ENCODE measurements at regions not wholly inside any gene's neighbourhood (a gene's known extent, or its start where the extent isn't known, plus 50 kb on each side); places are given as distances from the start of the nearest gene placed in this dataset.

DNA sequence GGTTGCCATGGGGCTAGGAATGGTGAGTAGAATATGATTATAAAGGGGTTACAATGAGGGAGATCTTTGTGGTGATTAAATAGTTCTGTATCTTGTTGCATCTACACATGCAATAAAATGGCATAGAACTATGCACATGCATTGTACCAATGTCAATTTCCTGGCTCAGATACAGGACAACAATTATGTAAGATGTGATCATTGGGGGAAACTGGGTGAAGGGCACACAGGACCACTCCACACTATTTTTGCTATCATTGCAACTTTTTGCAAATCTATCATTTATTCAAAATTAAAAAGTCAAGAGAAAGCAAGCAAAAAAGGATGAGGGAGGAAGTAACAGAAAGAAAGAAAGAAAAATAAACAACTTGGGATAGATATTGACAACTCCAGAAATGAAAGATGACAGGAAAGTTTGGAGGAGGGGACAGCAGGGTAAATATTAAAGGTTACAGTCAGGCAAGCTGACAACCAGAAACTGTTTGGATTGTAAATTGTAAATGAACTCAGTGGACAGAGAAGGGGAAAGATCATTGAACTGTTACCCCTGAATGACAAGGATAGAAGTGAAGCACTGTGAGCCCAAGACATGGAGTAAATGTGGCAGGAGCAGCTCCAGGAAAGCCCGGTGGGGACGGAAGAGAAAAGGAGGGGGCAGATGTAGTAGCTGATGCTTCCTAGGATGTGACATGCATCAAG lies 499.6 kb upstream of the JARID2 start:
- no peak for TF ChIP-seq CTCF (IDR thresholded peaks at IDR 0.05; ENCODE audit: control extremely low read depth, extremely low read depth)
- H3K4me3 ChIP-seq = no peak overlapping the region
- H3K36me3 ChIP-seq (ENCODE audit: control insufficient read depth in 4 of 4, insufficient read depth in 4 of 4, low read length in 4 of 4) = no peaks in the 10 kb centered on the region
- WGBS, 2 donors = 73 to 84% methylated on average over 2 of the region's 2 CpGs
- H3K9ac ChIP-seq (ENCODE audit: insufficient read depth in 1 of 2, low read length in 2 of 2) = no peak overlapping the region
- peaks cover 0 to 4% (median 0%) of the 10 kb centered on the region in 4 donors for H3K9me3 ChIP-seq (ENCODE audit: control insufficient read depth in 4 of 4, insufficient read depth in 3 of 4, low read length in 3 of 4)
- H3K27ac ChIP-seq (ENCODE audit: low read depth in 1 of 2, low read length in 1 of 2) = no peak overlapping the region
- DNase-seq (no peak), ATAC-seq (ENCODE audit: insufficient read depth, low FRiP score) (no peak)
- no peaks in the 10 kb centered on the region for H3K27me3 ChIP-seq (ENCODE audit: control insufficient read depth in 3 of 3, insufficient read depth in 3 of 3, low read length in 2 of 3)
- no peaks in the 10 kb centered on the region for H3K4me1 ChIP-seq (ENCODE audit: control insufficient read depth in 5 of 5, insufficient read depth in 5 of 5, low read length in 5 of 5)

DNA sequence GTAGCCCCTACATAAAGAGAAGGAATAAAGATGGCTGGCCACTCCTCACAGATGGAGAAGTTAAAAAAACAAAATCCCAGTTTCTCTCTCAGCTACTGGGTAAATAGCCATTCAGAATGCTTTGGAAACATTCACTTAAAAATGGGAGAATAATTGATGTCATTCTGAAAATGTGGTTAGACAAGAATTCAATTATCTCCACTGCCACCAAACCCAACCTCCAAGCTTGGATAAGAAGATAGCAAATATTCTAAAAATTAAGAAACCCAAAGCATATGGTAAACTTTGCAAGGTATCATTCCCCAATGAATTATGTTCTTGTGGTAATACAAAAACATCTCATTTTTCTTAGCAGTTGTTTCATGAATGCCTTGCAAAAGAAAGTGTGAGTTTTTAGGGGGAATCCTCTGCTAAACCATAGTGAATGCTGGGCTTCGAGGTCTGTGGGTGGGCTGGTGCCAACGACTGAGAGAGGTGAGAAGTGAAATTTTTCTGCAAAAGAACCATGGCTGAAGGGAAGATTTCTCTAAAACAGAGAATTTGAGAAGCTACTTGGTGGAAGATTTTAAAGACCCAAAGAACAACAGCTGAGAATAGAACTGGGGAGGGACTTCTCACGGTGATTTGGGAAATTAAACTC lies 497.9 kb upstream of the JARID2 start:
- Histone ChIP-seq H3K4me3 (no peak overlapping the region), H3K9ac (ENCODE audit: insufficient read depth in 1 of 2, low read length in 2 of 2) (no peak overlapping the region), H3K36me3 (ENCODE audit: control insufficient read depth in 4 of 4, insufficient read depth in 4 of 4, low read length in 4 of 4) (no peaks in the 10 kb centered on the region), H3K27me3 (ENCODE audit: control insufficient read depth in 3 of 3, insufficient read depth in 3 of 3, low read length in 2 of 3) (no peaks in the 10 kb centered on the region), H3K9me3 (ENCODE audit: control insufficient read depth in 4 of 4, insufficient read depth in 3 of 4, low read length in 3 of 4) (peaks cover 0 to 4% (median 0%) of the 10 kb centered on the region in 4 donors), H3K27ac (ENCODE audit: low read depth in 1 of 2, low read length in 1 of 2) (no peak overlapping the region), H3K4me1 (ENCODE audit: control insufficient read depth in 5 of 5, insufficient read depth in 5 of 5, low read length in 5 of 5) (no peaks in the 10 kb centered on the region)
- ATAC-seq (ENCODE audit: insufficient read depth, low FRiP score) = no peak
- no peak for TF ChIP-seq CTCF (IDR thresholded peaks at IDR 0.05; ENCODE audit: control extremely low read depth, extremely low read depth)
- 63 to 78% methylated on average over 3 of the region's 3 CpGs for WGBS, 2 donors
- DNase-seq = no peak

DNA sequence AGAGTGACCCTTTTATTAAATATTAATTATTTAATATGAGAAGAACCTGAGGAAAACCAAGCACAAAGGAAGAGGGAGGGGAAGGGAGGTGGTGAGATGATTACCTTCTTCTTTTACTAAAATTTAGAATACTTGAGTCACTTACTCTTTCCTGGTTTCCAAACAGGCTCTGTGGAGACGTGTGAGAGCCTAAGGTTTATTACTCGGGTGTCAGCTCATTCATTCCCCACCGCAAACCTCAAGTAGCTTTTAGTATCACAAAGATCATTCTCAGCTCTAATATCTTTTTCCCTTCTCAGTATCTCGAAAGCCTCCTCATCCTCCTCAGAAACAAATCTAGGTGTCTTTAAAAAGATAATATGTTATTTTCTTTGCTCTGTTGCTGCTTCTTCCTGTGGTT lies 497.2 kb upstream of the JARID2 start:
- Histone ChIP-seq H3K27me3 (ENCODE audit: control insufficient read depth in 3 of 3, insufficient read depth in 3 of 3, low read length in 2 of 3) (no peaks in the 10 kb centered on the region), H3K9me3 (ENCODE audit: control insufficient read depth in 4 of 4, insufficient read depth in 3 of 4, low read length in 3 of 4) (peaks cover 0 to 4% (median 0%) of the 10 kb centered on the region in 4 donors), H3K27ac (ENCODE audit: low read depth in 1 of 2, low read length in 1 of 2) (no peak overlapping the region), H3K4me1 (ENCODE audit: control insufficient read depth in 5 of 5, insufficient read depth in 5 of 5, low read length in 5 of 5) (no peaks in the 10 kb centered on the region), H3K36me3 (ENCODE audit: control insufficient read depth in 4 of 4, insufficient read depth in 4 of 4, low read length in 4 of 4) (no peaks in the 10 kb centered on the region), H3K4me3 (no peak overlapping the region), H3K9ac (ENCODE audit: insufficient read depth in 1 of 2, low read length in 2 of 2) (no peak overlapping the region)
- no peak for TF ChIP-seq CTCF (IDR thresholded peaks at IDR 0.05; ENCODE audit: control extremely low read depth, extremely low read depth)
- DNase-seq = no peak
- ATAC-seq (ENCODE audit: insufficient read depth, low FRiP score) = no peak
- WGBS, 2 donors = 57 to 64% methylated on average over 4 of the region's 4 CpGs
